Mesendoderm (in vitro differentiated cells): ENCODE measurements at regions not wholly inside any gene's neighbourhood (a gene's known extent, or its start where the extent isn't known, plus 50 kb on each side); places are given as distances from the start of the nearest gene placed in this dataset.

Source experiments
- DNase-seq: peaks from one replicate; pipeline ENCODE4 v3.0.0; 2013
- H2AK5ac ChIP-seq: 2 replicates; pipeline ENCODE4 v1.6.1; 2013; ENCODE audit warnings: low read length, inconsistent platforms
- H2BK120ac ChIP-seq: 2 replicates; pipeline ENCODE4 v1.6.1; 2013; ENCODE audit warnings: low read depth, mild to moderate bottlenecking, low read length, moderate library complexity, mixed read lengths
- H2BK15ac ChIP-seq: replicated peaks from 2 replicates; pipeline ENCODE4 v1.6.1; 2013; ENCODE audit warnings: low read depth, mild to moderate bottlenecking, moderate library complexity
- H2BK5ac ChIP-seq: 2 replicates; pipeline ENCODE4 v1.6.1; 2013; ENCODE audit warnings: low read length, inconsistent platforms
- H3K18ac ChIP-seq: 2 replicates; pipeline ENCODE4 v1.6.1; 2013; ENCODE audit warnings: mild to moderate bottlenecking, low read length, mixed read lengths
- H3K23ac ChIP-seq: one replicate; pipeline ENCODE4 v1.6.1; 2013; ENCODE audit warnings: low read length
- H3K27ac ChIP-seq: 2 replicates; pipeline ENCODE4 v1.5.1; 2013; ENCODE audit warnings: low read depth, mild to moderate bottlenecking, inconsistent platforms, low read length, moderate library complexity
- H3K27me3 ChIP-seq: 2 replicates; pipeline ENCODE4 v1.6.1; 2013; ENCODE audit warnings: low read length, control low read depth, mild to moderate bottlenecking, inconsistent platforms; ENCODE audit not compliant: insufficient read depth, poor library complexity
- H3K36me3 ChIP-seq: 2 replicates; pipeline ENCODE4 v1.6.1; 2013; ENCODE audit warnings: low read length, inconsistent platforms; ENCODE audit not compliant: control insufficient read depth, insufficient read depth
- H3K4ac ChIP-seq: one replicate; pipeline ENCODE4 v1.6.1; 2013; ENCODE audit warnings: low read depth, mild to moderate bottlenecking, low read length, moderate library complexity
- H3K4me1 ChIP-seq: 2 replicates; pipeline ENCODE4 v1.6.1; 2013; ENCODE audit warnings: low read depth, low read length, inconsistent platforms; ENCODE audit not compliant: control insufficient read depth
- H3K4me2 ChIP-seq: 2 replicates; pipeline ENCODE4 v1.6.1; 2013; ENCODE audit warnings: low read length
- H3K4me3 ChIP-seq: 2 replicates; pipeline ENCODE4 v1.5.1; 2013; ENCODE audit warnings: mild to moderate bottlenecking, low read length
- H3K56ac ChIP-seq: one replicate; pipeline ENCODE4 v1.6.1; 2013; ENCODE audit warnings: low read length
- H3K79me1 ChIP-seq: 2 replicates; pipeline ENCODE4 v1.6.1; 2013; ENCODE audit warnings: low read length, inconsistent platforms
- H3K79me2 ChIP-seq: 2 replicates; pipeline ENCODE4 v1.6.1; 2013; ENCODE audit warnings: mild to moderate bottlenecking, low read length; ENCODE audit not compliant: control insufficient read depth, insufficient read depth
- H3K9ac ChIP-seq: 2 replicates; pipeline ENCODE4 v1.6.1; 2013; ENCODE audit warnings: low read length, inconsistent platforms
- H4K5ac ChIP-seq: one replicate; pipeline ENCODE4 v1.6.1; 2013; ENCODE audit warnings: low read length
- H4K8ac ChIP-seq: one replicate; pipeline ENCODE4 v1.6.1; 2013; ENCODE audit warnings: low read depth, mild to moderate bottlenecking, control low read depth, low read length, moderate library complexity
- WGBS: extraction: QIAGEN DNeasy Blood & Tissue Kit; methylation state at CpG from one replicate; pipeline ENCODE4 v1.1.7; 2013; ENCODE audit warnings: low lambda C conversion rate, missing lambda C conversion rate; ENCODE audit not compliant: insufficient coverage; ENCODE audit errors: extremely low coverage; 5-methylcytosine and 5-hydroxymethylcytosine counted together

- Histone ChIP-seq H2BK15ac (no peak overlapping the region), H3K79me1 (no peaks in the 10 kb centered on the region), H3K9ac (no peak overlapping the region), H3K18ac (no peak overlapping the region), H3K36me3 (no peaks in the 10 kb centered on the region), H3K79me2 (no peaks in the 10 kb centered on the region), H3K27ac (no peak overlapping the region), H3K4me2 (no peak overlapping the region), H3K27me3 (no peaks in the 10 kb centered on the region), H2AK5ac (no peak overlapping the region), H3K23ac (no peak overlapping the region), H2BK120ac (no peak overlapping the region), H3K4me3 (no peak overlapping the region), H4K5ac (no peak overlapping the region), H4K8ac (no peak overlapping the region), H3K56ac (no peak overlapping the region), H2BK5ac (no peak overlapping the region), H3K4me1 (no peaks in the 10 kb centered on the region), H3K4ac (no peak overlapping the region)
- DNase-seq, result no peak
Measured at GRCh38 chr12:89260841-89261637, 91.3 kb downstream of the DUSP6 start.

- no peaks in the 10 kb centered on the region for H3K36me3 ChIP-seq
- no peak overlapping the region for H3K4me2 ChIP-seq
- H3K4me1 ChIP-seq, result no peaks in the 10 kb centered on the region
- H3K18ac ChIP-seq, result no peak overlapping the region
- H3K27me3 ChIP-seq, result no peaks in the 10 kb centered on the region
- no peak overlapping the region for H3K23ac ChIP-seq
- H3K79me2 ChIP-seq, result no peaks in the 10 kb centered on the region
- H2AK5ac ChIP-seq, result no peak overlapping the region
- no CpG with 5 or more reads among the region's 3 CpGs for WGBS
- DNase-seq, result no peak
- no peak overlapping the region for H3K9ac ChIP-seq
- H2BK120ac ChIP-seq, result no peak overlapping the region
- H4K8ac ChIP-seq, result no peak overlapping the region
- H3K56ac ChIP-seq, result no peak overlapping the region
- H2BK5ac ChIP-seq, result no peak overlapping the region
- no peak overlapping the region for H3K4me3 ChIP-seq
- H3K27ac ChIP-seq, result no peak overlapping the region
- no peak overlapping the region for H2BK15ac ChIP-seq
- no peaks in the 10 kb centered on the region for H3K79me1 ChIP-seq
- H3K4ac ChIP-seq, result no peak overlapping the region
- H4K5ac ChIP-seq, result no peak overlapping the region
Measured at GRCh38 chr12:89259821-89260220, 92.5 kb downstream of the DUSP6 start.

- no peak overlapping the region for H3K56ac ChIP-seq
- no peak overlapping the region for H3K18ac ChIP-seq
- no peak overlapping the region for H2BK15ac ChIP-seq
- H3K4ac ChIP-seq, result no peak overlapping the region
- DNase-seq, result no peak
- no peak overlapping the region for H2BK5ac ChIP-seq
- no peak overlapping the region for H4K8ac ChIP-seq
- H3K27me3 ChIP-seq, result no peaks in the 10 kb centered on the region
- no peak overlapping the region for H2AK5ac ChIP-seq
- no peaks in the 10 kb centered on the region for H3K4me1 ChIP-seq
- H2BK120ac ChIP-seq, result no peak overlapping the region
- H3K79me1 ChIP-seq, result no peaks in the 10 kb centered on the region
- H3K36me3 ChIP-seq, result no peaks in the 10 kb centered on the region
- no peaks in the 10 kb centered on the region for H3K79me2 ChIP-seq
- no peak overlapping the region for H3K4me2 ChIP-seq
- H3K27ac ChIP-seq, result no peak overlapping the region
- no CpG with 5 or more reads among the region's 5 CpGs for WGBS
- no peak overlapping the region for H3K4me3 ChIP-seq
- no peak overlapping the region for H3K23ac ChIP-seq
- H3K9ac ChIP-seq, result no peak overlapping the region
- H4K5ac ChIP-seq, result no peak overlapping the region
Measured at GRCh38 chr12:89258240-89258969, 93.9 kb downstream of the DUSP6 start.

- Histone ChIP-seq H2BK120ac (no peak overlapping the region), H3K56ac (no peak overlapping the region), H3K4ac (no peak overlapping the region), H4K5ac (no peak overlapping the region), H3K9ac (no peak overlapping the region), H2BK5ac (no peak overlapping the region), H3K18ac (no peak overlapping the region), H3K27ac (no peak overlapping the region), H3K4me1 (no peaks in the 10 kb centered on the region), H3K79me2 (no peaks in the 10 kb centered on the region), H3K4me3 (no peak overlapping the region), H3K27me3 (no peaks in the 10 kb centered on the region), H3K23ac (no peak overlapping the region), H3K36me3 (no peaks in the 10 kb centered on the region), H3K79me1 (no peaks in the 10 kb centered on the region), H2AK5ac (no peak overlapping the region), H3K4me2 (no peak overlapping the region), H2BK15ac (no peak overlapping the region), H4K8ac (no peak overlapping the region)
- WGBS, result no CpG with 5 or more reads among the region's 5 CpGs
- DNase-seq, result no peak
Measured at GRCh38 chr12:89257340-89257739, 95.0 kb downstream of the DUSP6 start.

GRCh38 chr12:89256060-89256459, 96.2 kb downstream of the DUSP6 start:
- no peak overlapping the region for H3K18ac ChIP-seq
- no peak overlapping the region for H2AK5ac ChIP-seq
- no peaks in the 10 kb centered on the region for H3K79me1 ChIP-seq
- H3K36me3 ChIP-seq, result no peaks in the 10 kb centered on the region
- H3K27ac ChIP-seq, result no peak overlapping the region
- no peak overlapping the region for H4K5ac ChIP-seq
- no peak overlapping the region for H2BK15ac ChIP-seq
- H3K9ac ChIP-seq, result no peak overlapping the region
- H3K27me3 ChIP-seq, result no peaks in the 10 kb centered on the region
- H3K56ac ChIP-seq, result no peak overlapping the region
- H3K4me1 ChIP-seq, result no peaks in the 10 kb centered on the region
- H3K4ac ChIP-seq, result no peak overlapping the region
- no peak overlapping the region for H4K8ac ChIP-seq
- H3K4me3 ChIP-seq, result no peak overlapping the region
- H2BK5ac ChIP-seq, result no peak overlapping the region
- H3K4me2 ChIP-seq, result no peak overlapping the region
- no peak for DNase-seq
- H3K23ac ChIP-seq, result no peak overlapping the region
- no peaks in the 10 kb centered on the region for H3K79me2 ChIP-seq
- no peak overlapping the region for H2BK120ac ChIP-seq
- WGBS, result no CpG with 5 or more reads among the region's 1 CpG
